Activated naive CD8-positive, alpha-beta T cell treated with anti-CD3 and anti-CD28 coated beads, Interleukin-2, amount 10 ng/mL, durations not matched to agents 7 days and 5 days (primary cell): ENCODE measurements at regions not wholly inside any gene's neighbourhood (a gene's known extent, or its start where the extent isn't known, plus 50 kb on each side); places are given as distances from the start of the nearest gene placed in this dataset.
"Not testable (repeated sequence)": the region's sequence is repeated elsewhere in the genome, so short reads cannot be mapped to it uniquely, and the experiment has no call there.

Source experiments
- ATAC-seq: fragments of 150-1000 bp; cut with Tn5 transposase; one replicate; pipeline ENCODE4 v1.10.0; 2021; ENCODE audit warnings: low read depth, moderate library complexity
- POLR2A ChIA-PET: fragments of 350-600 bp; sonication (Branson Sonifier 250); formaldehyde crosslinking; loops from one replicate; lab custom pipeline; 2021; ENCODE audit warnings: antibody characterized with exemption; lab: Charles Lee
- DNase-seq: peaks from one replicate; pipeline ENCODE4 v3.0.0; 2021
- H3K27ac Mint-ChIP-seq: one replicate; pipeline ENCODE4 v1.8.0; 2022; ENCODE audit warnings: mild to moderate bottlenecking, mixed read lengths
- H3K27me3 Mint-ChIP-seq: one replicate; pipeline ENCODE4 v1.8.0; 2022; ENCODE audit warnings: mild to moderate bottlenecking, moderate library complexity, mixed read lengths
- H3K36me3 Mint-ChIP-seq: one replicate; pipeline ENCODE4 v1.8.0; 2021; ENCODE audit warnings: mild to moderate bottlenecking, mixed read lengths
- H3K4me1 Mint-ChIP-seq: one replicate; pipeline ENCODE4 v1.8.0; 2021; ENCODE audit warnings: mixed read lengths
- H3K4me3 Mint-ChIP-seq: one replicate; pipeline ENCODE4 v1.8.0; 2022; ENCODE audit warnings: mild to moderate bottlenecking, moderate library complexity, mixed read lengths
- H3K9me3 Mint-ChIP-seq: one replicate; pipeline ENCODE4 v1.8.0; 2021; ENCODE audit warnings: mixed read lengths

DNA sequence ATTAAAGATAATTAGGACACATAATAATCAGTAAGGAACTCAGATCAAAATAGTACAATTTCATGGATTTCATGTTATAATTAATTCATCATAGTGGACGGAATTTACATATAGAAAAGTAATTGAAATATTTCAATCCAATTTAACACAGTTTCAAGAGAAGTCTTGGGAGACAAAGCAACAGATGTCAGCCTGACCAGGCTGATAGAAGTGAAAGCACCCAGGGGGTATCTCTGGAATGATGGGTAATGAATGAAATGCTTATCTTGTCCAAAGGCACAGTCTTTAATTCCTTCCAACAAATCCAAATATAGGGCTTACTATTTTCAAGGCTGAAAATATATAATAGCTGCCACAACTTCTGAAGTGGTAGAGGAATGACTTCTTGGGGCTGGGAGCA is 629.3 kb upstream of the RGMB start:
- DNase-seq = no peak
- H3K27me3 Mint-ChIP-seq = no peaks in the 10 kb centered on the region

DNA sequence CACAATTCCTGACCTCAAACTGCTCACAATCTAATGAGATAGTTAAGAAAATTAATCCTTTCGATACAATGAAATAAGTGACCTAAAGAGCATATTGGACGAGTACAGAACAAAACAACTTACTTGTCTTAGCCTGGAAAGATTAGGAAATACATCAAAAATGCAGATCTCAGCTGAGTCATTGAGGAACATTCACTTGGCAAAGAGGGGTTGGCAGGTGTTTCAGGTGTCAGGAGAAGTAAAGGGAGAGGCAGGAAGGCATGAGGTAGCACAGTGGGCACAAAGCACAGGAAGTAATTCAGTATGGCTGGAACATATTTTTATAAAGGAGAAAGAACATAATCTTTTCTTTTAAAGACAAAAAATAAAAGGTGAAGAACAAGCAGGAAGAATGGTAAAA is 628.8 kb upstream of the RGMB start:
- Mint-ChIP-seq H3K36me3 (no peaks in the 10 kb centered on the region), H3K27ac (no peak overlapping the region), H3K9me3 (no peaks in the 10 kb centered on the region), H3K4me1 (no peaks in the 10 kb centered on the region), H3K27me3 (no peaks in the 10 kb centered on the region), H3K4me3 (no peak overlapping the region)
- POLR2A ChIA-PET = no interaction called here
- no peak for ATAC-seq
- DNase-seq = no peak

More for the DNA sequence above, 629.3 kb upstream of the RGMB start:
- H3K4me1 Mint-ChIP-seq = no peaks in the 10 kb centered on the region
- no peak overlapping the region for H3K27ac Mint-ChIP-seq
- H3K36me3 Mint-ChIP-seq = no peaks in the 10 kb centered on the region
- H3K9me3 Mint-ChIP-seq = no peaks in the 10 kb centered on the region
- no peak for ATAC-seq
- no peak overlapping the region for H3K4me3 Mint-ChIP-seq
- POLR2A ChIA-PET = no interaction called here

DNA sequence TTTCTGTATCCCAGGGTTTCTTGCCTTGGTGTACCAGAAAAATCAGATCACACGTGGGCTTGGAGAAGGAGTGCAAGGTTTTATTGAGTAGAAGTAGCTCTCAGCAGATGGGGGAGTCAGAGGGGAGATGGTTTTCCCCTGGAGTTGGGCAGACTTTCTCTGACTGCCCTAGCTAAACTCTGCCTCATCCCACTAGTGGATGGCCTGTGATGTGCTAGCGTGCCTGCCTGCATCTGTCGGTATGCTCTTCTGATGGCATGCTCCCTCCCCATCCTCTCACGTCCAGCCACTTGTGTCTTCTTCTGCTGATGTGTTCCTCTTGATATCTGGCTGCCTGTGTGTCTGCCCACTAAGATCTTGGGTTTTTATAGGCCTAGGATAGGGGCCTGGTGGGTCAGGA is 616.1 kb upstream of the RGMB start:
- POLR2A ChIA-PET = no interaction called here
- DNase-seq (no peak), ATAC-seq (no peak)
- Mint-ChIP-seq H3K9me3 (no peaks in the 10 kb centered on the region), H3K27me3 (no peaks in the 10 kb centered on the region), H3K4me1 (no peaks in the 10 kb centered on the region), H3K4me3 (no peak overlapping the region), H3K36me3 (no peaks in the 10 kb centered on the region), H3K27ac (no peak overlapping the region)

DNA sequence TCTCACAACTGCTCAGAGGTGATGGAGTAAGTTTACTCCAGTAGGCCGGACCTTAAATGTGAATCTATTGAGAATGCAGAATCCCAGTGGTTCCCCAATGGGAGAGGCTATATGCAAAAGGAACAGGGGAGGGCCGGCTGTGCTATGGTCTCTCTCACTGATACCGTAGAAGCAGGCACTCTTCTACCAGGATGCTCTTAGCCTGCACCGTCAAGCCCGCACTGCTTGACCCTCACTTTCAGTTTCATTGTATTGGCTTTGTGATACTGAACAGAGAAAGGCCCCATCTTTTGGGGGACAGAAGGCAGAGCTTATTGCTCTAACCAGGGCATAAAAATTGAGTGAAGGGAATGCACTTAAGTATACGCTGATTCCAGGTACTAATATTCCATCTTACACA is 615.0 kb upstream of the RGMB start:
- POLR2A ChIA-PET = no interaction called here
- no peaks in the 10 kb centered on the region for H3K27me3 Mint-ChIP-seq
- DNase-seq = no peak

DNA sequence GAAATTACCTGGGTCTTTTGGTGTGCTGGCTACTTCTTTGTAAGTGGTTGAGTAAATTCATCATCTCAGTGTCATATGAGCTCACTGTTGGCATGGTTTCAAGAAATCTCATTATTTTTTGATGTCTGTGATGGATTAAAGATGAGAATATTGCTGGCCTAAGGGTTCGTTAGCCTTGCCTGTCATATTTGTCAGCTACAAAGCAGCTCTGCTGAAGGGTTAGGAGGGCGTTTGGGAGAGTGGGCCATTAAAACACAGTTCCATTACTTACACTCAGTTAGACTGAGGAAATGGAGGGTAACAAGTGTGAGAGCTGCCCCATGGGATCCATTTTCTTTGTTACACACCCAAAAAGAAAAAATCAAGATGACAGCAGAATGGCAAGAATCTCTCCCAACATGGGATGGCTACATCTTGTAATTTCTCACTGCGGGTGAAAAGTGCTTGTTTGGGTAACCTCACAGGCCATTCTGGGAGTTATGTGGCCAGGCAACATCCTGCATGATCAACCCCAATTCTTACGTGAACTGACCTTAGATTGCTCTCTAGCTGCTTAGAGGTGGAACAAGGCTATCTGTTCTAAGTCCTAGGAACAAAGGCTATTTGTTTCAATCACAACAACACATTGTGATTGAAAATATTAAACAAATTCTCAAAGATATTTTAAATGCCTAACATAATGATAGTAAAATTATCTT is 609.5 kb upstream of the RGMB start:
- Mint-ChIP-seq H3K27ac (no peak overlapping the region), H3K4me3 (no peak overlapping the region), H3K27me3 (no peaks in the 10 kb centered on the region), H3K36me3 (no peaks in the 10 kb centered on the region), H3K9me3 (no peaks in the 10 kb centered on the region), H3K4me1 (no peaks in the 10 kb centered on the region)
- DNase-seq = no peak
- ATAC-seq = no peak
- POLR2A ChIA-PET = no interaction called here

More for the DNA sequence above, 615.0 kb upstream of the RGMB start:
- Mint-ChIP-seq H3K27ac (no peak overlapping the region), H3K9me3 (no peaks in the 10 kb centered on the region), H3K4me3 (no peak overlapping the region), H3K36me3 (no peaks in the 10 kb centered on the region), H3K4me1 (no peaks in the 10 kb centered on the region)
- no peak for ATAC-seq

DNA sequence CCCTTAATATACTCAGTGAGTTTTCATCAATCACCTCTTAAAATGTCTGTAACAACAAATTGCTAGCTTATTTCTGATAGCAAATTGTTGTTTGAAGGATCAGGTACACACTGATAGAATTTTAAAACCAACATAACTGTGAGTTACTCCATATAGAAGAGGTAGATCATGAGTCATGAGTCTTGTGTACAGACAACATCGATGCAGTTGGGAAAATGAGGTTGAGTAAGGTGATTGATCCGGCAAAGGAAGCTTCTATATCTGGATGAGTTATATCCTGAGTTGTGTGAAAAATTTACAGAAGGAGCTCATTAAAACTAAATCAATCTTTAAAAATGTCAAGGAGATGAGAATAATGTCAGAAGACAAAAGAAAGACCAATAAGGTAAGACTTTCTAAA is 604.6 kb upstream of the RGMB start:
- POLR2A ChIA-PET = no interaction called here
- no peaks in the 10 kb centered on the region for H3K27me3 Mint-ChIP-seq
- DNase-seq = no peak
- H3K27ac Mint-ChIP-seq = no peak overlapping the region
- H3K9me3 Mint-ChIP-seq = no peaks in the 10 kb centered on the region
- no peak overlapping the region for H3K4me3 Mint-ChIP-seq
- H3K36me3 Mint-ChIP-seq = no peaks in the 10 kb centered on the region
- ATAC-seq = no peak
- H3K4me1 Mint-ChIP-seq = no peaks in the 10 kb centered on the region

DNA sequence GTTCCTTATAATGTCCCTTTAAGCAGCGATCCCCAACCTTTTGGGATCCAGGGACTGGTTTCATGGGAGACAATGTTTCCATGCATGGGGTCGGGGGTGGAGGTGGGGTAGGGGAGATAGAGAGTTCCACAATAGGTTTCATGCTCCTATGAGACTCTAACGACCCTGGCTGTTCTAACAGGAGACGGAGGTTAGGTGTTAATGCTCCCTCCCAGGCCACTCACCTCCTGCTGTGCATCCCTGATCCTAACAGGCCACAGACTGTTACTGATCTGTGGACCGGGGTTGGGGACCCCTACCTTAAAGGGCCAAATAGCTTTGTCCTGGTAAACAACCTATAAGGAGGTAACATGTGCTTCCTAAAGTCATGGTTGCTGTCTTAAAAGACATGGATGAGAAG is 602.5 kb upstream of the RGMB start:
- DNase-seq = no peak
- H3K9me3 Mint-ChIP-seq = no peaks in the 10 kb centered on the region
- H3K4me1 Mint-ChIP-seq = no peaks in the 10 kb centered on the region

DNA sequence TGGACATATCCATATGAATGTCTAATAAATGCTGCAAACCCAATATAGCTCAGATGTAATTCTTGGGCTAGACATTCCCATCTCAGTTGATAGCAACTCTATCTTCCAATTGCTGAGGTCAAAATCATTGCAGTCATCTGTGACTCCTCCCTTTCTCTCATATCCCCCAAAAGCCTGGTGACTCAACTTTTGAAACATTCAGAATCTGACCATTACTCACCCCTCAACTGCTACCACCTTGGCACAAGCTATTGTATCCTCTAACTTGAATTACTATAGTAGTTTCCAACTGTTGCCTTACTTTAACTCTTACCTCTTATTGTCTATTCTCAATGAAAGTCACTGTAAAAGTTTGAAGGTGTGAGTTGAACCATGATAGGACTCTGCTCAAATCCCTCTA is 600.1 kb upstream of the RGMB start:
- H3K9me3 Mint-ChIP-seq = no peaks in the 10 kb centered on the region
- no peaks in the 10 kb centered on the region for H3K27me3 Mint-ChIP-seq
- H3K4me3 Mint-ChIP-seq = no peak overlapping the region
- DNase-seq = no peak
- ATAC-seq = no peak
- no peak overlapping the region for H3K27ac Mint-ChIP-seq
- H3K4me1 Mint-ChIP-seq = no peaks in the 10 kb centered on the region
- POLR2A ChIA-PET = no interaction called here
- H3K36me3 Mint-ChIP-seq = no peaks in the 10 kb centered on the region

More for the DNA sequence above, 602.5 kb upstream of the RGMB start:
- Mint-ChIP-seq H3K36me3 (no peaks in the 10 kb centered on the region), H3K4me3 (no peak overlapping the region), H3K27ac (no peak overlapping the region), H3K27me3 (no peaks in the 10 kb centered on the region)
- ATAC-seq = no peak
- POLR2A ChIA-PET = no interaction called here

DNA sequence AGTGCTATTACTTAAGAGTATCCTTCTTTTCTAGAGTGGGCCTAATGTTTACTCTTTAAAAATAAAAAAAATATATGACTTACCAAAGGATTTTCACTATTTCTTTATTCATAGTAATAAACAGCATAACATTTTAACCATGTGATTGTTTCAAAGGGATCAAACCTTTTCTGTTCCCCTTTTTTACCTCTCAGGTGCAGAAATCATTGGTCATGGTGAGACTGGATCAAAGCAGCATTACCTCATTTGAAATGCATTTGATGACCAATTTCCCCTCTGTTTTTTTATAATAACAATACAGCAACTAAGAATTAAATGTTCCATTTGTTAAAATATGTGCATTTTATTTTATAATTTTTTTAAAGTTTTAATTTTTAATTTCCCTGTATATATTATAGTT is 598.0 kb upstream of the RGMB start:
- Mint-ChIP-seq H3K4me1 (no peaks in the 10 kb centered on the region), H3K36me3 (no peaks in the 10 kb centered on the region), H3K9me3 (no peaks in the 10 kb centered on the region), H3K27me3 (no peaks in the 10 kb centered on the region), H3K27ac (no peak overlapping the region), H3K4me3 (no peak overlapping the region)
- no peak for ATAC-seq
- POLR2A ChIA-PET = no interaction called here
- no peak for DNase-seq

DNA sequence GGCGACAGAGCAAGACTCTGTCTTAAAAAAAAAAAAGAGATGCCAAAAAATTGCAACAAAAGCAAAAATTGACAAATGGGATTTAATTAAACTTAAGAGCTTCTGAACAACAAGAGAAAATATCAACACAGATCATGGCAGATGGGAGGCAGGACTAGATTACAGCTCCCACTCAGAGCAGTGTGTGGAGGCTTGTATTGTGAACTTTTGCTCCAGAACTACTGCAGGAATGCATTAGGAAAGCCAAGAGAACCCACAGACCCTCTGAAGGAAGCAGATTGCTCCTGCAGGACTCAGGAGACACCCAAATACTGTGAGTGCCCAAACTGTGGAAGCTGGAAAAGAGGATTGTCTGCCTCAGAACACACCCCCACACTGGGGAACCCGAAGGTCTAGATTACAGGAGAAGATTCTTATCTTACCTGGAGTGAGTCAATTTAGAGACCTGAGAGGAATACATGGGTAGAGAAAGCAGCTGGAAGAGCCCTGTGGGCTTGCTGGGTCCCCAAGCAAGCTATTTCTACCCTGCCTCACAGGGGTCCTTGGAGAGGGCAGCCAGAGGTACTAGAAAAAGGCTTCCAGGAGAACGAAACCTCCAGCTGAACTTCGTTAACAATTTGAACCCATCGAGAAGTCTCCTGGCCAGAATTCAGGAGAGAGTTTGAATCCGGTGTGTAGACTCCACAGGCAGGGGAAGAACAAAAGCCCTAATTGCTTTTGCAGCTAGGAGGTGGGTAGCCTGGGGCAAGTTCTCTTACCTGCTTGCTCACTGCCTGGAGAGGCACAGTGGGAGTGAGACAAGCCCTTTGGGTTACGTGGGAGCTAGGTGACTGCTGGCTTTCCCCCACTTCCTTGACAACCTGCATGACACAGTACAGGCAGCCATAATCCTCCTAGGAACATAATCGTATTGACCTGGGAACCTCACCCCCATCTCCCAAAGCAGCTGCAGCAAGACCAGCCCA is 593.4 kb upstream of the RGMB start:
- no peak overlapping the region for H3K27ac Mint-ChIP-seq
- POLR2A ChIA-PET = no interaction called here
- no peak overlapping the region for H3K4me3 Mint-ChIP-seq
- H3K9me3 Mint-ChIP-seq = no peaks in the 10 kb centered on the region
- no peaks in the 10 kb centered on the region for H3K36me3 Mint-ChIP-seq
- no peak for DNase-seq
- H3K4me1 Mint-ChIP-seq = no peaks in the 10 kb centered on the region
- no peaks in the 10 kb centered on the region for H3K27me3 Mint-ChIP-seq
- ATAC-seq = no peak

DNA sequence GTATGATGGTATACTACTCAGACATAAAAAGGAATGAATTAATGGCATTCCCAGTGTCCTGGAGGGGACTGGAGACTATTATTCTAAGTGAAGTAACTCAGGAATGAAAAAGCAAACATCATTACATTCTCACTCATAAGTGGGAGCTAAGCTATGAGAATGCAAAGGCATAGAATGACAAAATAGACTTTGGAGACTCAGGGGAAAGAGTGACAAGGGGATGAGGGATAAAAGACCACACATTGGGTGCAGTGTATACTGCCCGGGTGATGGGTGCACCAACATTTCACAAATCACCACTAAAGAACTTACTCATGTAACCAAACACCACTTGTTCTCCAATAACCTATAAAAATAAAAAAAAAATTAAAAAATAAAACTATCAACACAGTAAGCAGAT is 587.3 kb upstream of the RGMB start:
- no peak for DNase-seq
- Mint-ChIP-seq H3K9me3 (no peaks in the 10 kb centered on the region), H3K4me1 (no peaks in the 10 kb centered on the region), H3K27ac (no peak overlapping the region), H3K36me3 (no peaks in the 10 kb centered on the region), H3K4me3 (no peak overlapping the region), H3K27me3 (no peaks in the 10 kb centered on the region)
- ATAC-seq = no peak
- POLR2A ChIA-PET = no interaction called here

DNA sequence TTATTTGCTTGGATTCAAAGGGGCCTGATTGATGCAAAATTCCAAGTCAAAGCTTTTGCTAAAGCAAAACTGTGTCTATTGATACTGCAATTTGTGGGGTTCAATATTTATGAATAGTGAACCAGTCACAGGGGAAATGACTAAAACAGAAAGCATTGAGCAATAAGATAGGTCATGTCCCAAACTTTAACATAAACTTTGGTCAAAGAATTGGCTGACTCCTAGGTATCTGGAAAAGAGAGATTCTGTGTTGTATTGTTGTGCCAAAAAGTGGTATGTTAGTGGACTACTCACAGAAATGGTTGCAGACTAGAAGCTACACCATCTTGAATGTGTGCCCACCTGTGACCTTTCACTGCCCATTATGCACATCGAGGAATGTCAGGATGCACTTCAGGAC is 585.5 kb upstream of the RGMB start:
- no peak overlapping the region for H3K4me3 Mint-ChIP-seq

DNA sequence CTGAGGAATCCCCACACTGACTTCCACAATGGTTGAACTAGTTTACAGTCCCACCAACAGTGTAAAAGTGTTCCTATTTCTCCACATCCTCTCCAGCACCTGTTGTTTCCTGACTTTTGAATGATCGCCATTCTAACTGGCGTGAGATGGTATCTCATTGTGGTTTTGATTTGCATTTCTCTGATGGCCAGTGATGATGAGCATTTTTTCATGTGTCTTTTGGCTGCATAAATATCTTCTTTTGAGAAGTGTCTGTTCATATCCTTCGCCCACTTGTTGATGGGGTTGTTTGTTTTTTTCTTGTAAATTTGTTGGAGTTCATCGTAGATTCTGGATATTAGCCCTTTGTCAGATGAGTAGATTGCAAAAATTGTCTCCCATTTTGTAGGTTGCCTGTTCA is 583.1 kb upstream of the RGMB start:
- ATAC-seq, H3K4me1 Mint-ChIP-seq, DNase-seq, H3K27ac Mint-ChIP-seq, H3K36me3 Mint-ChIP-seq, H3K27me3 Mint-ChIP-seq, POLR2A ChIA-PET, H3K9me3 Mint-ChIP-seq, H3K4me3 Mint-ChIP-seq: not testable (repeated sequence)

More for the DNA sequence above, 585.5 kb upstream of the RGMB start:
- ATAC-seq (no peak), DNase-seq (no peak)
- POLR2A ChIA-PET = no interaction called here
- Mint-ChIP-seq H3K4me1 (no peaks in the 10 kb centered on the region), H3K36me3 (no peaks in the 10 kb centered on the region), H3K27me3 (no peaks in the 10 kb centered on the region), H3K9me3 (no peaks in the 10 kb centered on the region), H3K27ac (no peak overlapping the region)
